HG03103 (cell line): ENCODE measurements at regions not wholly inside any gene's neighbourhood (a gene's known extent, or its start where the extent isn't known, plus 50 kb on each side); places are given as distances from the start of the nearest gene placed in this dataset.
"Not testable (repeated sequence)": the region's sequence is repeated elsewhere in the genome, so short reads cannot be mapped to it uniquely, and the experiment has no call there.

ENCODE experiments used
- ATAC-seq: cut with Tn5 transposase; IDR thresholded peaks from one replicate; pipeline ENCODE4 v1.9.1; 2021; ENCODE audit warnings: low read depth; ENCODE audit not compliant: unreplicated experiment

- ATAC-seq, result no peak
Measured at GRCh38 chr2:31739161-31739560, 158.4 kb upstream of the SRD5A2 start.

- ATAC-seq, result no peak
Measured at GRCh38 chr2:31736695-31737454, 156.1 kb upstream of the SRD5A2 start.

- ATAC-seq, result no peak
Measured at GRCh38 chr2:31735716-31736115, 155.0 kb upstream of the SRD5A2 start.

- ATAC-seq, result no peak
Measured at GRCh38 chr2:31729442-31730092, 148.8 kb upstream of the SRD5A2 start.

DNA sequence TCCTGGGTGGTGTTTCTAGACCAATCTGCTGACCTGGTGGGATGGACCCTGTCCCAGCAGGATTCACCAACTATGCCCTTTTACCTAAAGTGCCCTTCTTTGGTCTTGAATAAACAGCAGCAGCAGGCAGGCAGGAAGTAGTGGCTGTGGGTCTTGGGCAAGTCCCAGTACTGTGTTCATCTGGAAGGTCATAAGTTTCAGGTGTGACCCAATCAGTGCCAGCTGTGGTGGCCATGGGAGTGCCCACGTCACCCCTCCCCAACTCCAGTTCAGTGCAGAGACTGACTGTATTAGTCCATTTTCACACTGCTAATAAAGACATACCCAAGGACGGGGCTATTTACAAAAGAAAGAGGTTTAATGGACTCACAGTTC is 148.3 kb upstream of the SRD5A2 start:
- no peak for ATAC-seq

GRCh38 chr2:31728406-31729064 is 147.8 kb upstream of the SRD5A2 start:
- ATAC-seq, result no peak

DNA sequence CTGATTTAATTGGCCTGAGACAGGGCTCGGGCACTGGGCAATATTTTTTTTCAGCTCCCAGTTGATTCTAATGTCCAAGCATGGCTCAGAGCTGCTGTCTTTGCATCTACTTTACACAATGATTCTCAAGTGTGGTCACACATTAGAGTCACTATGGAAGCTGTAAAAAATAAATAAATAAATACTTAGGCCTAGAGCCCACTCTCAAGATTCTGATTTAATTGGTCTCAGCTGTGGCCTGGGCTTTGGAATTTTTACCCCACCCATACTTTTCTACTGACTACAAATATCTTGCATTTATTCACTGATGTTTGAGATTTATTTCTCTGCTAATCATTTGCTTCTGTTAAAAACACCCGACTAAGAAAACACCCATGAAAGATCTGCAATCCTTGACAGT is 145.7 kb upstream of the SRD5A2 start:
- ATAC-seq, result no peak

- no peak for ATAC-seq
Measured at GRCh38 chr2:31725444-31725843, 144.7 kb upstream of the SRD5A2 start.

DNA sequence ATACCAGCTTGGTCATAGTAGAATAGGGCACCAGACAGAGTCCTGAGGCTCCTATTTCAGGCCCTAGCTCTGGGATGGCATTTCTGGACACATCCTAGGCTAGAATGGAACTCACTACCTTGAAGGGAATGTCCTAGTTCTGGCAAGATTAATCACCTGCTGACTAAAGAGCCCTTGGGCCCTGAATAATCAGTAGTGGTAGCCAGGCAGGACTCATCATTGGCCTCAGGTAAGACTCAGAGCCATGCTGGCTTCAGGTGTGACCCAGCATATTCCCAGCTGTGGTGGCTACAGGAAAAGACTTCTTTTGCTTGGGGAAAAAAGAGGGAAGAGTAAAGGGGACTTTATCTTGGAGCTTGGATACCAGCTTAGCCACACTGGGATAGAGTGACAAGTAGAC is 131.0 kb upstream of the SRD5A2 start:
- ATAC-seq, result no peak

GRCh38 chr2:31710121-31710520 is 129.4 kb upstream of the SRD5A2 start:
- no peak for ATAC-seq

DNA sequence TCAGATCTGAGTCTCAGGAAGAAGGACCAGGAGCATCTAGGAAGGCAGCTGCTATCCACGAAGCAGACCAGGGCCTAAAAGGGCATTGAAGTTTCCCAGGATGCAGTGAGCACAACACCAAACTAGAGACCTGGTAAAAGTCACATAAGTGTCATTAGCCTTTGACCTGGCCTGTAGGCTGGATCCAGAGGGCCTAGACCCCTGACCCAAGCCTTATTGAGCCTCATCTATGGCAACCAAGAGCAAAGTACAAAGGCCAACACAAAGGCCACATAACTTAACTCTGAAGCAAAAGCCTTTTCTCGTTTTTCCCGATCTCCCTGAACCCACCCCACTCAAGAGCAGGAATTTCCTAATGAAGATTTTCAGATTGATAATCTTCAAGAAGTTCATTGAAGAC is 127.3 kb upstream of the SRD5A2 start:
- ATAC-seq, result no peak

- no peak for ATAC-seq
Measured at GRCh38 chr2:31704561-31705212, 123.9 kb upstream of the SRD5A2 start.

- no peak for ATAC-seq
Measured at GRCh38 chr2:31703253-31703652, 122.5 kb upstream of the SRD5A2 start.

DNA sequence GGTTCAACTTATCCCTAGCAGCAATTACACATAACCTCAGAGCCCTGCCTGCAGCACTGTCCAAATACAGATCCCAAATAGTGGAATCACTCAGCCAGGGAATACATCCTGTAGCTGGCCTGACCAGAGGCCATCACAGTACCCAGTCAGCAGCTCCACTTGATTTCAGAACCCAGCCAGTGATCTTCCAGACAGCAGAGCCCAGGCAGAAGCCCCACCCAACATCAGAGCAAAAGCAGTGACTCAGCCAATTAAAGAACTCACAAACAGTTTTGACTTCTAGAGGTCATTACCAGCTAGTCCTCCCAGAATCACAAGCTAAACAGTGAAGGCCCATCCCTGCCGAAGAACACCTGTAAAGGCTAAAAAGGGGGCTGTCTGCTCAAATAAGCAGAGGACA is 118.0 kb upstream of the SRD5A2 start:
- no peak for ATAC-seq

- no peak for ATAC-seq
Measured at GRCh38 chr2:31696068-31696467, 115.3 kb upstream of the SRD5A2 start.

GRCh38 chr2:31694444-31694843 is 113.7 kb upstream of the SRD5A2 start:
- no peak for ATAC-seq

DNA sequence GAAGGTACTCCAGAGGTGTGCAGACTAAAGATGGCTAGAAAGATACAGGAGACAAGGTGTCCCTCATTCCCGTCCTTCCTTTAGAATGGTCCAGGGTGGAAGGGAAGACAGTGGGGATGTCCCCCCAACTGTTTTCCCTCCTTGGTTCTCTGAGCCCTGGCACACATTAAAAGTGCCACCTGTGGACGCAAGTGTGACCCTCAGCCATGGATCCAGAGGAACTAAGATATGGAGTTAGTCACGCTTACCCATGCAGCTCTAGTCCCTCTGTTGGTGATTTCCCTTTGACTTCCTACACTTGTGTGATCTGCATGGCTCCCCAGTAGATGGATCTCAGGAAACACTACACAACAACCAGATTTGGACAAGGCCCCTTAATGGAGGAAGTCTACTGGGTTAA is 113.1 kb upstream of the SRD5A2 start:
- no peak for ATAC-seq

DNA sequence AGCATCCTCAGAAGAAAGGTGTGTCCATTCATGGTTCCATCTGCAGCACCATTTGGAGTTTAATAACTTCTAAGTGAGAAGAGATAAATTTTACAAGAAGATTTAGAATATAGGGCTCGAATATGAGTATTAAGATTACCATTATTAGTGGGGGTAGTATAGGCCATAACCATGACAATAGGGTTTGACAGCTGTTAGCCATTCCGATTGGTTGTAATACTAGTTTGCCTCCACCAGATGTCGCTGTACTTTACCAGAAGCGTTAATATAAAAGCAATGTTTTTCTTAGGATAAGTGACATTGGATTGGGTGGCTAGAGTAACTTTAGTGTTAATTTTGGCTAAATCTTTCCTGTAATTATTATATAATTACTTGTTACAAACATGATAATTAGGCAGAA is 107.5 kb upstream of the SRD5A2 start:
- ATAC-seq, result no peak

DNA sequence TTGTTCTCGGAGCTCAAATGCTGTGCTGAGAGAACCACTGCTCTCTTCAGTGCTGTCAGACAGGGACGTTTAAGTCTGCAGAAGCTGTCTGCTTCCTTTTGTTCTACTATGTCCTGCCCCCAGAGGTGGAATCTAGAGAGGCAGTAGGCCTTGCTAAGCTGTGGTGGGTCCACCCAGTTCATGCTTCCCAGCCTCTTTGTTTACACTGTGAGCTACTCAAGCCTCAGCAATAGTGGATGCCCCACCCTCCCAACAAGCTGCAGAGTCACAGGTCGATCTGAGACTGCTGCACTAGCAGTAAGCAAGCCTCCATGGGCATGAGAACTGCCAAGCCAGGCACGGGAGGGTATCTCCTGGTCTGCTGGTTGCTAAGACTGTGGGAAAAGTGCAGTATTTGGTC is 102.8 kb upstream of the SRD5A2 start:
- not testable (repeated sequence) for ATAC-seq

GRCh38 chr2:31675485-31675901 is 94.8 kb upstream of the SRD5A2 start:
- ATAC-seq, result no peak

- ATAC-seq, result no peak
Measured at GRCh38 chr2:31674446-31674845, 93.7 kb upstream of the SRD5A2 start.
